HG03378 (cell line): ENCODE measurements at regions not wholly inside any gene's neighbourhood (a gene's known extent, or its start where the extent isn't known, plus 50 kb on each side); places are given as distances from the start of the nearest gene placed in this dataset.

ENCODE experiments used
- ATAC-seq: cut with Tn5 transposase; IDR thresholded peaks from one replicate; pipeline ENCODE4 v1.9.1; 2021; ENCODE audit warnings: mild to moderate bottlenecking, moderate library complexity; ENCODE audit not compliant: unreplicated experiment

DNA sequence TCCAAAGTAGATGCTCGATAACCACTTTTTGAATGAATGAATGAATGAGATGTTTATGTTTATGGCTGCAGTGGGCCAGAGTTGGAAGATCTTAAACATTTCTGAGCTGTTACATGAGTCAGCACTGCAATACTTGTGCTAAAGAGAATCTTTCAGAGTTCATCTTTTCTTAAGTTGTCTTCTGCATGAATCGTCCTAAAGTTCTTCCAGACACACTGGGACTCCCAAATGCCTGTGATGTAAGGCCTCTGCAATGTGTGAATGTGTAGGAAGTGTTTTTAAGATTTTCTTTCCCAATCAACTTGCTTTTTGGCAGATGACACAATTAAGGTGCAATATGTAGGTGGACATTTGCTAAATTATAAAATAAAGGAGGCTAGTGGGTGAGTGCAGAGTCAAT, 50.3 kb upstream of the TRIM9 start:
- ATAC-seq = no peak

DNA sequence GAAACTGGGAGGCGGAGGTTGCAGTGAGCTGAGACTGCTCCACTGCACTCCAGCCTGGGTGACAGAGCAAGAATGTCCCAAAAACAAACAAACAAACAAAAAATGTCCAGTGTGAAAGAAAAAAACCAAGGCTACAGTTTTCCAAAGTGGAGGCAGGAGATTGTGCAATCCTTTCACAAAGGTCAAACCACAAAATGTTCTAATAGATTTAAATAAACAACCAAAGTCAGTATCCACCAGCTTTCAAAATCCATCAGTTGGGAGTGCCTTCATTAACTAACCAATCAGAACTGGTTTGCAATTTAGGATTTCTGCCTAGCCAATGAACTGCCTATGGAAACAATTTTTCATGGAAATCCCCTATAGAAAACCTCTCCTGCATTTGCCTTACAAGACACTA, 52.3 kb upstream of the TRIM9 start:
- ATAC-seq = no peak

DNA sequence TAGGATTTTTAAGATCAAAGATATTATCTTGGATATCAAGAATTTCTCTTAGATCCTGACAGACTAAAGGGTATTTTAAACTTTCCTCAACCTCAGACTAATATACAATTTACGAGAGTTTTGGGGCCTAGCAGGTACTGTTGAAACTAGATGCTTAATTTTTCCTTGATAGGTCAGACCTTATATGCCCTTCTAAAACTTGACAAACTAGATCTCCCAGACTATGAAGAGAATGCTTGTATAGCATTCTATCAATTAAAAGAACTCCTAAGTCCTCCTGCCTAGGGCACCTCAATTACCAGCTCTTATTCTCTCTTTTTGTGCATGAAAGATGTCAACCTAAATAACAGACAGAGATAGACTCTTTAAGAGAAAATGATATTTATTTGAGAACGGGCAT, 60.4 kb upstream of the TRIM9 start:
- no peak for ATAC-seq

DNA sequence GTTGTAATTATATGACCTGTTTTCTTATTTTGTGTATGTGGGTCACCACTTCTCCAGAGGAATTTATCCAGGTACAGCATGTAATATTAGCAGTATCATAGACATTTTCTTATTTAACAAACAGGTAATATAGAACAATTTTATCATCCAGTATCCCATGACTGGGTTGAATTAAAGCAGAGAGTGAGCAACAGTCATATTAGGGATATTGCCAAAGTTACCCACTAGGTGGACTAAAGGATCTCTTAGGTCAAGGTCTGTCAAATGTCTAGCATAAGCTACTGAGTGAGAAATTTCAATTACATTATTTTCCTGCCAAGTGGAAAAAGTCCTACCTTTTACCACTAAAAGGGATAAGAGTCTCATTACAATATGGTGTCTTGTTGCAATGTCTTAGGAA, 62.1 kb upstream of the TRIM9 start:
- ATAC-seq = peak; percentile 72

DNA sequence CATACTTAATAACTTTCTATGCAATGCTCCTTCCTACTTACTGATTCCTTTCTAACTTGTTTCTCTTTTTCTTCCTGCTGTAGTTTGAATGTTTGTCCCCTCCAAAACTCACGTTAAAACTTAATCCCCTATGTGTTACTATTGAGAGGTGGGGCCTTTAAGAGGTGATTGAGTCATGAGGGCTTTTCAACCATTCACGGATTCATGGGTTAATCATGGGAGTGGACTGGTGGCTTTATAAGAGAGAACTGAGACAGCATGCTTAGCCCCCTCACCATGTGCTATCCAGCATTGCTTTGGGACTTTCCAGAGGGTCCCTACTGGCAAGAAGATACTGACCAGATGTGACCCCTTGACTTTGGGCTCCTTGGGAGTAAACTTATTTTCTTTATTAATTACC, 66.0 kb upstream of the TRIM9 start:
- ATAC-seq = no peak

DNA sequence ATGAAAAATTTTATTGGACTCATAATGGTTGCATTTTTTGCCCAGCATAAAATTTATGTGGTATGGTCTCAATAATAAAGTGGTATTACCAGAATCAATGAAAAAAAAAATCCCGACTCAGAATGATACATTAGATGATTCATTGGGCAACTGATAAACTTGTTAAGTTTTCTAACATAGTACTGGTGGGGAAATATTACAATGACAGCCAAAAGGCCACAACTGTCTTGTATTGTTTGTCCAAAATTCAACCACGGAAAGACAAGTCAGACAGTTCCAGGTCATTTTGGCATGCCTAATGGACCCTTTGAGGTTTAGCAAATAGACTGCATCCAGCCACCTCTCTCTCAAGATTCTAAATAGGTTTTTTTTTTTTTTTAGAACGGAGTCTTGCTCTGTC, 70.5 kb upstream of the TRIM9 start:
- ATAC-seq = no peak

DNA sequence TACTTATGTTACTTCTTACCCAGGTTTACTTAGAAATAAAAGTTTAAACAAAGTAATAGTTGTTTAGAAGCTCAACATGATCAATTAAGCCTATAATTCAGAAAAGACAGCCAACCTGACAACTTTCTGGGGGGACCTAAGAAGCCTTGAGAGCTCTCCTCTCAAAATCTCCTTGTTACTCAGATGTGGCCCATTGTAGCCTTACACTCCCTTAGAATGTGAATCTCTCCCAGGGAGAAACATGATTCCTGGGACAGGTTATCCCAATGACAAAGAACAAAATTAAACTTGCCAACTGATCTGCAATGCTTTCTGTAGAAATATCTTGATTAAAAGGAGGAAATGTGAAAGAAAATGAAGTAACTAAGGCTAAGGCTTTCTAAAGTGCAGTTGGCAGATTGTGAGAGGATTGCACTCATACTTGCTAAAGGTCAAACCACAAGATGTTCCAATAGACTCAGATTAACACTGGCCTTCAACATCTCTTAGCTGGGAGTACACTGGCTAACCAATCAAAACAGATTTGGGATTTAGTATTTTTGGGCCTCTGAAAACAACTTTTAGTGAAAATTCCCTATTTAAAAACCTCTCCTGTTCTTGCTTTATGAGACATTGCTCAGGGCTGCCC, 72.3 kb upstream of the TMX1 start:
- ATAC-seq = no peak

DNA sequence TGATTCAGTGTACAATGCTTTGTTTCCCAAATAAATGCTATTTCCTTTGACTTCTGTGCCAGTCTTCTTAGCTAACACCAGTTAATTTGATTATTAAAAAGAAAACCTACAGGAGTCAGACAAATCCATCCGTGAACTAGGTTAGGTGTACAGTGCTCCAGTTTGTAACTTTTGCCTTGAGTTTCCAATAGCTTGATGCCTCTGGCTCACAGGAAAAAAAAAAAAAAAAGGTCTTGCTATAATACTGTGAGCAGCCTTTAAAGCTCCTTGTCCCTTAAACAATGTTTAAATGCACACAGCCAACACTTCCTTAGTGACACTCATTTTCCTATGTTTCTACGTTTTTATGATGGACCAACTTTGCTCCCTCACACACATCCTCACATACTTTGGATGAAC, 71.8 kb upstream of the TMX1 start:
- ATAC-seq = no peak

DNA sequence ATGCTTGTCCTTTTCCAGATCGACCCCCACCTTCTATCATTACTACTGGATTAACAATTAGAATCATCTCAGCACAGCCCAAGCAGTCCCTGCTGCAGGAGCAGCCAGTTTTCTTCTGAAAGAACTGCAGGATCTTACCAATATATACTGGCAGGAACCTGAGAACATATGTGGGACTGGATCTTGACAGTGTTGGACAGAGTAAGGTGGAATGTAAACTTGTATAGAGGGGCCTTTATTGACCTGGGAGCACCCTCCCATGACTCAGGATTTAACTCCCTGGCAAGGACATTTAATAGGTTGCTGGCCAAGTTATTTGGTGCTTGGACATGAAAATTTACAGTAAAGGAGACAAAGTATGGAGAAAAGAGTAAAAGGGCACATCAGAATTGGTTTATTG, 66.2 kb upstream of the TMX1 start:
- ATAC-seq = no peak

DNA sequence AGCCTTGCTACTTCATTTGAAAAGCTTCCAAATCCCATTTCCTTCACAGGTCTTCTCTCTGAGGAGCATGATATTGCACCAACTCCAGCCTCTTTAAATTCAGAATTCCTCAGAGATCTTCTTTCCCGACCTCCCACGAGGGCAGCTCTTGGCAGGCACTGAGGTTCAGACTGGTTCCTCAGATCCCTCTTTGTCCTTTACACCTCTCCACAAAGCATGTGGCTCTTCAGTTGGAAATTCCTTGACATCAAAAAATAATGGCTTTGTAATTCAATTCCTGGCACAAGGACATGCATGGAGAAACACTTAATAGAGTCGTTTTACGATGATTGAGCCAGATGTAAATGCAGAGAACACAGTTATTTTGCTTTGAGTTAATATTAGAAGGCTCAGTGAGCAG, 63.2 kb upstream of the TMX1 start:
- ATAC-seq = no peak

DNA sequence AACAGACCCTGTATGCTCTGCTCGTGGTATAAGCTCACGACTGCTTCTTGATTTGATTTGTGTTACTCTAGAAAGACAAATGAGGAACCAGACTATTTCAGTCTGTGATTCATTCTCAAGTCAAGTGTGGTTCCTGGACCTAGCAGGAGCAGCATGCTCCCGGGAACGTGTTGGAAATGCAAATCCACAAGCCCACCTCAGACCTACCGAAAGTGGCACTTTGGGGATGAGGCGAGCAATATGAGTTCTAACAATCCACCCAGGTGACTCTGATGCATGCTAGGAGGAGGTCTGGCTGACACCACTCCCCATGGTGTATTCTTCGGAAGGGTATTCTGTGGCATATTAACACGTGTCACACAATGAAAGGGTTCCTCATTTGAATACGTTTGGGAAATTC, 59.5 kb upstream of the TMX1 start:
- ATAC-seq = peak; percentile 90

DNA sequence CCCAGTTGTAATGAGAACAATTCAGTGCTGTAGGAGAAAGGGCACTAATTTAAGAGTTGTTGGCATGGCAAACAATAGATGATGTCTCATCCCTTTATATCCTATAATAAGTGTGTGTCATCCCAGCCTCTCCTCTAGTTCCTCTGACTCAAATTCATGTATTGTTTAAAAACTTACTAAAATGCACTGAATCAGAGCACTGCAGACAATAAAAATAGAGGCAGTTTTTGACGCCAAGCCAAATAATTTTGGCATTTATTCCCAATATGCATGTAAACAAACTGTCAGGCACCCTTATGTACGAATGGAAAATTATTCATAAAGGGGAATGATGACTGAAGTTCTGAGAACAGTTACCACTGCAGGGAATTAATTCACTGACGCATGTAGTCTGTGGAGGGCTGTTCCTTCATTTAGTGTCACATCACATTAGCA, 57.9 kb upstream of the TMX1 start:
- no peak for ATAC-seq

DNA sequence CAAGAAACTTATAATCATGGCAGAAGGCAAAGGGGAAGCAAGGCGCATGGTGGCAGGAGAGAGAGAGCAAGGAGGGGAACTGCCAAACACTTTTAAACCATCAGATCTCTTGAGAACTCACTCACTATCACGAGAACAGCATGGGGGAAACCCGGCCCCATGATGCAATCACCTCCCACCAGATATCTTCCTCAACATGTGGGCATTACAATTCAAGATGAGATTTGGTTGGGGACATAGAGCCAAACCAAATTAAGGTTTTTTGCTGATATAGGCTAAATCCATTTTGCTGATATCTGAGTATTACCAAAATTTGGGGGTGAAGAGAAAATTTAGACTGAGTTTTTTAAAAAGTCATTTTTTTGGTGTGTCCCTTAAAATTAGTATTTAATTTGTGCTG, 54.9 kb upstream of the TMX1 start:
- ATAC-seq = no peak

DNA sequence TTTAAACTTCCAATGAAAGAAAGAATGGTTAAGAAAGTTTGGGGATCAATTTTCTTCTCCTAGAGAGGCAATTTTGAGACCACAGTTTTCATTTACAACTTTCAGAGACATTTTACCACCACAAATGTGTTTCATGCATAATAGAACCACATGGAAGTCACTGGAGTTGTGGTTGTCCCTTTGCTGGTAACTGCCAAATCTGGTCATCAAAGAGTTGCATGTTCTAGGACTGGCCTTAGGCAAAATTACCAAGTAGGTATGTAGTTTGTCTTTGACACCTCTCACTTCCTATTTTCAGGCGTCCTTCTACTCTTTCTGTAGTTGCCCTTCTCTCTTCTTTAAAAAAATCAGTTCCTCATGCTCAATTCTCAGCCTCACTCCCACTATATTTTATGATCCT, 54.3 kb upstream of the TMX1 start:
- peak; percentile 76 for ATAC-seq

DNA sequence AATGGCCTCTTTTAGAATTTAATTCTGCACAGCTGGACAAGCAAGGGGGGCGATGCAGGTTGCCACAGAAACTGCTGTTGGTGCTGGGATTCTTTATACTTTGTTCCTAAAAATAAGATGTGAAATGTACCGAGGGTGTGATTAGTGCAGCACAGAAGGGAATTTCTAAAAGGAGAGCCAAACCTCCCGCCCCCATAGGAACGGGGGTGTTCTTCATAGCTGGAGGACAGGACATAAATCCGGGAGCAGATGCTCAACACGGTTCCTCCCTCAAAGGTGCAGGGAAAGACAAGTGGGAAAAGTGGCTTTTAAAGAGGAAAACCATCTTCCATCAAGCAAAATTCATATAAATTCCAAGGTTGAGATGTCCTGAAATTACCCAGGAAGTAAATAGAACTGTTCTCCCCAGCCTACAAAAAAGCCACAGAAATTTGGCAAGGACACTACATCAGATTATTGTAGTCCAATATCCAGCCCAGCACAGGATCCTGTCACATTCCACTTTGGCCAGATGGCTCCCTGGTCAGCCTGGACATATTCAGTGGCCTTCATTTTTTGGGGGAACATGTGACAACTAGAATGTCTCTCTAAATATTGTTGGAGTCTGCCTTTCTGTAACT, 51.4 kb upstream of the TMX1 start:
- ATAC-seq = no peak

DNA sequence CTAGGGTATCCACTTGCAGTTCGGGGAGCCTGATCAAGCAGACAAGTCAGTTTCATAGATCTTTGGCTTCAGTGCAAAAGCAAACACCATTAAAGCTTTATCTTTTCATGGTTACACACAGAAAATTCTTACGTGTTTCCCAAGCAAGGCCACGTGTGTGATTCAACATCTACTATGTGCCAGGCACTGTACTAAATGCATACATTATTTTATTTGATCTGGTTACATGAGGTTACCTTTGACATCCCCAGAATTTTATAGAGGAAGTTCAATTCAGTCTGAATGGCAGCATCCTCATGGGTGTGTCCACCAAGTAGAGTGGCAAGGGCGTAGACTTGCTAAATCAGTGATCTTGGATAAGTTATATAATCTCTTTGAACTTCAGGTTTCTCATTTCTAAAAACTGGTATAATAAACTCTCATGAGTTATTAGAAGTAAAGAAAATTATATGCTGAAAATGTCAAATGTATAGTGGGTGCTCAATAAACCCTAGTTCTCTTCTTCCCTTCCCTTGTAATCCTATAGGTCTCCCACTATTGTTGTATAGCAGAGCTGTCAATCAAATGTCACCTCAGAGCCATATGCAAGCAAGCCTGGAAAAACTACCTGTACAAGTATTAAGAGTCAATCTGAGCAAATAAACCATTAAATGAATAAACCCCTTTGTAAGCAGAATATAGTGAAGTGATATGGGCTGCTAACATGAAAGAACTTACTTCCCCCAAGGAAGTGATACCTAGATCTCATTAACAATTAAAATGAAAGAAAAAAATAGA, 50.3 kb upstream of the TMX1 start:
- ATAC-seq = no peak
